GM23338 (cell line): ENCODE measurements at regions not wholly inside any gene's neighbourhood (a gene's known extent, or its start where the extent isn't known, plus 50 kb on each side); places are given as distances from the start of the nearest gene placed in this dataset.

Experiments used
- ATAC-seq: fragments of 200-7000 bp; cut with Tn5 transposase; 3 replicates; pipeline ENCODE4 v1.9.1; 2020
- DNase-seq: peaks from one replicate; pipeline ENCODE4 v3.0.0-alpha.2; 2015; ENCODE audit warnings: low spot score
- H2AFZ ChIP-seq: fragments of 200-600 bp; sonication (generic); 2 replicates; pipeline ENCODE4 v1.8.0; 2016; ENCODE audit warnings: antibody characterized with exemption, mild to moderate bottlenecking, moderate library complexity
- H3F3A ChIP-seq: fragments of 200-600 bp; sonication (generic); replicated peaks from 2 replicates; pipeline ENCODE4 v1.8.0; 2017; ENCODE audit warnings: antibody characterized with exemption, mixed run types, low read depth
- H3K27ac ChIP-seq: fragments of 200-600 bp; sonication (generic); 2 replicates; pipeline ENCODE4 v1.6.1; 2016; ENCODE audit warnings: low read depth
- H3K27me3 ChIP-seq: fragments of 200-600 bp; sonication (generic); 2 replicates; pipeline ENCODE4 v1.8.0; 2016; ENCODE audit warnings: mild to moderate bottlenecking, mixed run types, moderate library complexity; ENCODE audit not compliant: insufficient read depth
- H3K36me3 ChIP-seq: fragments of 200-600 bp; sonication (generic); 2 replicates; pipeline ENCODE4 v1.8.0; 2016; ENCODE audit warnings: mild to moderate bottlenecking; ENCODE audit not compliant: insufficient read depth
- H3K4me1 ChIP-seq: fragments of 200-600 bp; sonication (generic); 2 replicates; pipeline ENCODE4 v1.8.0; 2016; ENCODE audit warnings: mild to moderate bottlenecking, moderate library complexity; ENCODE audit not compliant: insufficient read depth
- H3K4me2 ChIP-seq: fragments of 200-600 bp; sonication (generic); 2 replicates; pipeline ENCODE4 v1.7.1; 2017; ENCODE audit warnings: mixed run types
- H3K4me3 ChIP-seq: fragments of 200-600 bp; sonication (generic); 2 replicates; pipeline ENCODE4 v1.6.1; 2016; ENCODE audit warnings: mixed run types
- H3K79me2 ChIP-seq: fragments of 200-600 bp; sonication (generic); replicated peaks from 2 replicates; pipeline ENCODE4 v1.8.0; 2017; ENCODE audit warnings: mild to moderate bottlenecking; ENCODE audit not compliant: insufficient read depth
- H3K9me2 ChIP-seq: fragments of 200-600 bp; sonication (generic); 2 replicates; pipeline ENCODE4 v1.8.0; 2017; ENCODE audit not compliant: insufficient read depth
- H4K20me1 ChIP-seq: fragments of 200-600 bp; sonication (generic); replicated peaks from 2 replicates; pipeline ENCODE4 v1.8.0; 2017; ENCODE audit warnings: mild to moderate bottlenecking; ENCODE audit not compliant: insufficient read depth
- H3K27ac Mint-ChIP-seq: 2 replicates; pipeline ENCODE4 v1.8.0; 2020; ENCODE audit warnings: inconsistent platforms, mild to moderate bottlenecking, moderate library complexity, mixed read lengths
- H3K27me3 Mint-ChIP-seq: 3 replicates; pipeline ENCODE4 v1.8.0; 2022; ENCODE audit warnings: low read depth, mild to moderate bottlenecking, moderate library complexity, mixed read lengths, inconsistent platforms; ENCODE audit not compliant: insufficient read depth, poor library complexity
- H3K36me3 Mint-ChIP-seq: 3 replicates; pipeline ENCODE4 v1.8.0; 2021; ENCODE audit warnings: low read depth, mild to moderate bottlenecking, inconsistent platforms, moderate library complexity, mixed read lengths
- H3K4me1 Mint-ChIP-seq: 3 replicates; pipeline ENCODE4 v1.8.0; 2020; ENCODE audit warnings: mild to moderate bottlenecking, inconsistent platforms, mixed read lengths
- H3K4me3 Mint-ChIP-seq: 3 replicates; pipeline ENCODE4 v1.8.0; 2021; ENCODE audit warnings: moderate library complexity, mild to moderate bottlenecking, inconsistent platforms, mixed read lengths
- H3K9me3 Mint-ChIP-seq: 3 replicates; pipeline ENCODE4 v1.8.0; 2020; ENCODE audit warnings: moderate library complexity, mild to moderate bottlenecking, inconsistent platforms, mixed read lengths
- CREB1 ChIP-seq: fragments of 250-450 bp; sonication (Bioruptor Pico); IDR thresholded peaks from 2 replicates; pipeline ENCODE4 v1.5.0; 2020; ENCODE audit warnings: low read depth, mild to moderate bottlenecking, moderate library complexity
- EZH2 ChIP-seq: fragments of 200-600 bp; sonication (generic); IDR thresholded peaks from one replicate; pipeline ENCODE4 v1.8.0; 2017; ENCODE audit warnings: antibody characterized with exemption, mild to moderate bottlenecking, low read depth; ENCODE audit not compliant: unreplicated experiment
- JUNB ChIP-seq: IDR thresholded peaks from one replicate; pipeline ENCODE4 v1.6.1; 2016; ENCODE audit warnings: antibody characterized with exemption; ENCODE audit not compliant: unreplicated experiment
- NANOG ChIP-seq: IDR thresholded peaks from 2 replicates; pipeline ENCODE4 v1.6.1; 2016; ENCODE audit warnings: antibody characterized with exemption, borderline replicate concordance
- POLR2AphosphoS5 ChIP-seq: IDR thresholded peaks from 2 replicates; pipeline ENCODE4 v1.6.1; 2016; ENCODE audit warnings: antibody characterized with exemption, low read depth
- STAT1 ChIP-seq: IDR thresholded peaks from one replicate; pipeline ENCODE4 v1.6.1; 2016; ENCODE audit warnings: antibody characterized with exemption; ENCODE audit not compliant: unreplicated experiment
- ZNF331 ChIP-seq: fragments of 250-450 bp; sonication (Bioruptor Pico); IDR thresholded peaks from 2 replicates; pipeline ENCODE4 v1.5.0; 2020; ENCODE audit warnings: low read depth, mild to moderate bottlenecking, moderate library complexity
- TF ChIP-seq, protein P1 (sequence below): fragments of 250-450 bp; sonication (Bioruptor Pico); IDR thresholded peaks from 2 replicates; pipeline ENCODE4 v1.5.0; 2020; ENCODE audit warnings: mild to moderate bottlenecking, moderate library complexity
- TF ChIP-seq, protein P2 (sequence below), 2 experiments: fragments of 200-600 bp in 1 of 2; sonication (generic) in 1 of 2; conservative IDR thresholded peaks; 2 replicates each; pipeline versions ENCODE4 v1.5.1 to v1.6.1; 2016 to 2017; ENCODE audit warnings: antibody characterized with exemption in 2 of 2, low read depth in 2 of 2, mild to moderate bottlenecking in 2 of 2, moderate library complexity in 1 of 2

- TF ChIP-seq, protein P1, sequence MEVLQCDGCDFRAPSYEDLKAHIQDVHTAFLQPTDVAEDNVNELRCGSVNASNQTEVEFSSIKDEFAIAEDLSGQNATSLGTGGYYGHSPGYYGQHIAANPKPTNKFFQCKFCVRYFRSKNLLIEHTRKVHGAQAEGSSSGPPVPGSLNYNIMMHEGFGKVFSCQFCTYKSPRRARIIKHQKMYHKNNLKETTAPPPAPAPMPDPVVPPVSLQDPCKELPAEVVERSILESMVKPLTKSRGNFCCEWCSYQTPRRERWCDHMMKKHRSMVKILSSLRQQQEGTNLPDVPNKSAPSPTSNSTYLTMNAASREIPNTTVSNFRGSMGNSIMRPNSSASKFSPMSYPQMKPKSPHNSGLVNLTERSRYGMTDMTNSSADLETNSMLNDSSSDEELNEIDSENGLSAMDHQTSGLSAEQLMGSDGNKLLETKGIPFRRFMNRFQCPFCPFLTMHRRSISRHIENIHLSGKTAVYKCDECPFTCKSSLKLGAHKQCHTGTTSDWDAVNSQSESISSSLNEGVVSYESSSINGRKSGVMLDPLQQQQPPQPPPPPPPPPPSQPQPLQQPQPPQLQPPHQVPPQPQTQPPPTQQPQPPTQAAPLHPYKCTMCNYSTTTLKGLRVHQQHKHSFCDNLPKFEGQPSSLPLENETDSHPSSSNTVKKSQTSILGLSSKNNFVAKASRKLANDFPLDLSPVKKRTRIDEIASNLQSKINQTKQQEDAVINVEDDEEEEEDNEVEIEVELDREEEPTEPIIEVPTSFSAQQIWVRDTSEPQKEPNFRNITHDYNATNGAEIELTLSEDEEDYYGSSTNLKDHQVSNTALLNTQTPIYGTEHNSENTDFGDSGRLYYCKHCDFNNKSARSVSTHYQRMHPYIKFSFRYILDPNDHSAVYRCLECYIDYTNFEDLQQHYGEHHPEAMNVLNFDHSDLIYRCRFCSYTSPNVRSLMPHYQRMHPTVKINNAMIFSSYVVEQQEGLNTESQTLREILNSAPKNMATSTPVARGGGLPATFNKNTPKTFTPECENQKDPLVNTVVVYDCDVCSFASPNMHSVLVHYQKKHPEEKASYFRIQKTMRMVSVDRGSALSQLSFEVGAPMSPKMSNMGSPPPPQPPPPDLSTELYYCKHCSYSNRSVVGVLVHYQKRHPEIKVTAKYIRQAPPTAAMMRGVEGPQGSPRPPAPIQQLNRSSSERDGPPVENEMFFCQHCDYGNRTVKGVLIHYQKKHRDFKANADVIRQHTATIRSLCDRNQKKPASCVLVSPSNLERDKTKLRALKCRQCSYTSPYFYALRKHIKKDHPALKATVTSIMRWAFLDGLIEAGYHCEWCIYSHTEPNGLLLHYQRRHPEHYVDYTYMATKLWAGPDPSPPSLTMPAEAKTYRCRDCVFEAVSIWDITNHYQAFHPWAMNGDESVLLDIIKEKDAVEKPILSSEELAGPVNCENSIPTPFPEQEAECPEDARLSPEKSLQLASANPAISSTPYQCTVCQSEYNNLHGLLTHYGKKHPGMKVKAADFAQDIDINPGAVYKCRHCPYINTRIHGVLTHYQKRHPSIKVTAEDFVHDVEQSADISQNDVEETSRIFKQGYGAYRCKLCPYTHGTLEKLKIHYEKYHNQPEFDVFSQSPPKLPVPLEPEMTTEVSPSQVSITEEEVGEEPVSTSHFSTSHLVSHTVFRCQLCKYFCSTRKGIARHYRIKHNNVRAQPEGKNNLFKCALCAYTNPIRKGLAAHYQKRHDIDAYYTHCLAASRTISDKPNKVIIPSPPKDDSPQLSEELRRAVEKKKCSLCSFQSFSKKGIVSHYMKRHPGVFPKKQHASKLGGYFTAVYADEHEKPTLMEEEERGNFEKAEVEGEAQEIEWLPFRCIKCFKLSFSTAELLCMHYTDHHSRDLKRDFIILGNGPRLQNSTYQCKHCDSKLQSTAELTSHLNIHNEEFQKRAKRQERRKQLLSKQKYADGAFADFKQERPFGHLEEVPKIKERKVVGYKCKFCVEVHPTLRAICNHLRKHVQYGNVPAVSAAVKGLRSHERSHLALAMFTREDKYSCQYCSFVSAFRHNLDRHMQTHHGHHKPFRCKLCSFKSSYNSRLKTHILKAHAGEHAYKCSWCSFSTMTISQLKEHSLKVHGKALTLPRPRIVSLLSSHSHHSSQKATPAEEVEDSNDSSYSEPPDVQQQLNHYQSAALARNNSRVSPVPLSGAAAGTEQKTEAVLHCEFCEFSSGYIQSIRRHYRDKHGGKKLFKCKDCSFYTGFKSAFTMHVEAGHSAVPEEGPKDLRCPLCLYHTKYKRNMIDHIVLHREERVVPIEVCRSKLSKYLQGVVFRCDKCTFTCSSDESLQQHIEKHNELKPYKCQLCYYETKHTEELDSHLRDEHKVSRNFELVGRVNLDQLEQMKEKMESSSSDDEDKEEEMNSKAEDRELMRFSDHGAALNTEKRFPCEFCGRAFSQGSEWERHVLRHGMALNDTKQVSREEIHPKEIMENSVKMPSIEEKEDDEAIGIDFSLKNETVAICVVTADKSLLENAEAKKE (CRISPR knock-in tag): no peak
- no peak for TF ChIP-seq POLR2AphosphoS5
- TF ChIP-seq EZH2: no peak
- no peak for TF ChIP-seq ZNF331
- TF ChIP-seq NANOG: no peak
- TF ChIP-seq STAT1: no peak
Observed at GRCh38 chr10:21022821-21023220, 125.7 kb upstream of the NEBL start (continued).

GRCh38 chr10:21021843-21022594 lies 124.9 kb upstream of the NEBL start:
- Histone ChIP-seq H3K4me1 (no peaks in the 10 kb centered on the region), H3K36me3 (no peaks in the 10 kb centered on the region), H3K79me2 (no peaks in the 10 kb centered on the region), H3K9me2 (no peaks in the 10 kb centered on the region), H3K4me2 (no peak overlapping the region), H3K27ac (no peak overlapping the region), H3F3A (no peaks in the 10 kb centered on the region), H3K4me3 (no peak overlapping the region), H3K27me3 (no peaks in the 10 kb centered on the region), H2AFZ (no peak overlapping the region), H4K20me1 (no peaks in the 10 kb centered on the region)
- Mint-ChIP-seq H3K27me3 (no peaks in the 10 kb centered on the region), H3K4me1 (no peaks in the 10 kb centered on the region; the same call in 2 of the 3 replicates), H3K4me3 (no peak overlapping the region), H3K27ac (no peak overlapping the region), H3K36me3 (no peaks in the 10 kb centered on the region; the same call in 2 of the 3 replicates), H3K9me3 (no peaks in the 10 kb centered on the region)
- DNase-seq (peak; percentile 66), ATAC-seq (peak; percentile 83)
- TF ChIP-seq, protein P2, sequence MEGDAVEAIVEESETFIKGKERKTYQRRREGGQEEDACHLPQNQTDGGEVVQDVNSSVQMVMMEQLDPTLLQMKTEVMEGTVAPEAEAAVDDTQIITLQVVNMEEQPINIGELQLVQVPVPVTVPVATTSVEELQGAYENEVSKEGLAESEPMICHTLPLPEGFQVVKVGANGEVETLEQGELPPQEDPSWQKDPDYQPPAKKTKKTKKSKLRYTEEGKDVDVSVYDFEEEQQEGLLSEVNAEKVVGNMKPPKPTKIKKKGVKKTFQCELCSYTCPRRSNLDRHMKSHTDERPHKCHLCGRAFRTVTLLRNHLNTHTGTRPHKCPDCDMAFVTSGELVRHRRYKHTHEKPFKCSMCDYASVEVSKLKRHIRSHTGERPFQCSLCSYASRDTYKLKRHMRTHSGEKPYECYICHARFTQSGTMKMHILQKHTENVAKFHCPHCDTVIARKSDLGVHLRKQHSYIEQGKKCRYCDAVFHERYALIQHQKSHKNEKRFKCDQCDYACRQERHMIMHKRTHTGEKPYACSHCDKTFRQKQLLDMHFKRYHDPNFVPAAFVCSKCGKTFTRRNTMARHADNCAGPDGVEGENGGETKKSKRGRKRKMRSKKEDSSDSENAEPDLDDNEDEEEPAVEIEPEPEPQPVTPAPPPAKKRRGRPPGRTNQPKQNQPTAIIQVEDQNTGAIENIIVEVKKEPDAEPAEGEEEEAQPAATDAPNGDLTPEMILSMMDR (conservative IDR thresholded peaks at IDR 0.05; ENCODE audit: low read depth in 2 of 2): peak; percentile 30 to 46
- TF ChIP-seq JUNB: no peak
- no peak for TF ChIP-seq CREB1
- TF ChIP-seq POLR2AphosphoS5: no peak
